Colon (tissue), 2 donors: ENCODE measurements at regions not wholly inside any gene's neighbourhood (a gene's known extent, or its start where the extent isn't known, plus 50 kb on each side); places are given as distances from the start of the nearest gene placed in this dataset.

Experiments
- FAIRE-seq: peaks from 2 replicates; lab custom pipeline; 2012; peaks lifted over from hg19 to GRCh38; lab: Jason Lieb, UNC
- donor health status: control.
- donor health status: control.

DNA sequence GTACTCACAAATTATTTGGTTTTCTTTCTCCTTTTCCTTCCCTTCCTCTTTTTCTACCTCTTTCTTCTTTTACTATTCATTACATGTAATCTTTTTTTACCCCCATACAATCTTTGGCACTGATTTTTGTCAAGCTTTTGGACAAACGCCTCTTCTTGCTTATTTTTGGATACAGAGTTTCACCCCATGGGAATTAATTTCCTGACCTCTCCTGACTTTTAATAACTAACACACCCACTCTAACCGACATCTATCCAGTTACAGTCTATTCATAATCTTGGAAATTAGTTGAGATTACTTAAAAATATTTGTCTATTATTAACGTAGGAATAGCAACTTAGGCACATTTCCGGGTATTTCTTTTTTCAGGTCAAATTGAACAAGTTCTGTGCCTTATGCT, 101.2 kb downstream of the HDGFL1 start:
- no peak for FAIRE-seq

DNA sequence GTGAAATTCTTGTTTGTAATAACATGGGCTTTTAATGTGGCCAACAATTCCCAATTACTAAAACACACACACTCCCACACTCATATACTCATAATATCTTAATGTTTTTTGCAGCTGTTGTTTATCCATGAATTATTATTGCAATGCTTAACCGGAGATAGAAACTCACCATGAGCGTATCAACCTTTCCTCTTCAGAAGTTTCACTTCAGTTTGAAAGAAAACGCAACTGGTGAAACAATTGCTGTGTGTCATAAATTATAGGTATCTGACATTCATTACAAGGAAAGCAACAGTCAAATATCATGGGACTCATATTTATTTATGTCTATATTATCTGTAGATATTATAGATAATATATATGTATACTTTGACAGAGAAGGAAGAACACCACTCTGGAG, 104.1 kb downstream of the HDGFL1 start:
- FAIRE-seq = no peak

DNA sequence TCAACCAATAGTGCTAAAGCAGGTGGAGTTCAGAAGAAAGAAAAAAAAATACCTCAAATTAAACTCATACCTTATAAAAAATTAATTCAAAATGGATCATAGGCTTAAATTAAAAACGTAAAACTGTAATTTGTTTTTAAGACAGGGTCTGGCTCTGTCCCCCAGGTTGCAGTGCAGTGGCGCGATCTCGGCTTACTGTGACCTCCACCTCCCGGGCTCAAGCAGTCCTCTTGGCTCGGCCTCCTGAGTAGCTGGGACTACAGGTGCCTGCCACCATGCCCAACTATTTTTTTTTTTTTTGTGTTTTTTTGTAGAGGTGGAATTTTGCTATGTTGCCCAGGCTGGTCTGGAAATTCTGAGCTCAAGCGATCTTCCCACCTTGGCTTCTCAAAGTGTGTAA, 111.6 kb downstream of the HDGFL1 start:
- FAIRE-seq = no peak

DNA sequence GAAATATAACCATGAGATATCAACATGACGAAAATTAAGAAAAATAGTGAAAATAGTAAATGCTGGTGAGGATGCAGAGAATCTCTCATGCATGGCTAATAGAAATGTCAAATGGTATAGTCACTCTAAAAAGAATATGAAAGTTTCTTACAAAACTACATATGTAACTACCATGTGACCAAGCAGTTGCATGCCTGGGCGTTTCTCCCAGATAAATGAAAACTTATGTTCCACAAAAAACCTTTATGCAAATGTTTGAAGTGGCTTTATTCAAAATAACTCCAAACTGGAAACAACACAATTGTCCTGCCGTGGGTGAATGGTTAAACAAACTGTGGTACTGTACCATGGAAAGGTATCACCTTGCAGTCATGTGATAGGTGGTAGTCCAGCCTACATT, 112.4 kb downstream of the HDGFL1 start:
- FAIRE-seq = no peak

DNA sequence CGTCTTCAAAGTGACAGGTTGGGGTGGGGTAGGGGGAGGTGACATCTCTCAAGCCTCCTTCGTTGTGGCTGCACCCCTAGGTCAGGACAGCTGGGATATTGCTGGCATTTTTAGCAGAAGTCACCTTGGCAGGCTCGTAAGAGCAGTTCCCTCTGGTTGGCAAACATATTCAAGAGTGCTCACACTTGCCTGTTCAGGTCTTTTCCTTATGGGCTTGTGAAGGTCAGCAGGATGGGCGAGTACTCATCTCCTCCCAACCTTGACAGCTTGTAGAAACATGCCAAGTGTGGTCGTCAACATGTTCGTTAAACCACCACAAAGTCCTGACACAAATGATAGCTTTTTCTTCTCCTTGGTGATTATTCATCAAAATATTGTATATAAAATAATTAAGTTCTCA, 113.6 kb downstream of the HDGFL1 start:
- no peak for FAIRE-seq

DNA sequence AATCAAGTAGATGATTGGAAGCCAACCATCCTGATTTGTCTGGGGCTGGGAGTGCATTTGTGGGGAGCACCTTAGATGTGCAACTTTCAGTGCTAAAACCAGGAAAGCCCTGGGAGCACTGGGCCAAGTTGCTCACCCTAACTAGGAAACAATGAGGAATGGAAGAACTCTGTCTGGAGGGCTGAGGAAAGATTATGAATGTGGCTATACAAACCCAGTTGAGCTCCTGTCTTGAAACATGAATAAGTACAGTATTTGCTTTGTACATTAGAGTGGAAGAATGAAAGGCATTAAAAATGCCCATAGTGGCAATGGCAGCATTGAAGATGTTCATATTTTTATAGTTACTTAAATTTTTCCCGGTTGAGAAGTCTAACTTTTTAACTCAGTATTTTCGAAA, 121.1 kb downstream of the HDGFL1 start:
- FAIRE-seq = no peak

DNA sequence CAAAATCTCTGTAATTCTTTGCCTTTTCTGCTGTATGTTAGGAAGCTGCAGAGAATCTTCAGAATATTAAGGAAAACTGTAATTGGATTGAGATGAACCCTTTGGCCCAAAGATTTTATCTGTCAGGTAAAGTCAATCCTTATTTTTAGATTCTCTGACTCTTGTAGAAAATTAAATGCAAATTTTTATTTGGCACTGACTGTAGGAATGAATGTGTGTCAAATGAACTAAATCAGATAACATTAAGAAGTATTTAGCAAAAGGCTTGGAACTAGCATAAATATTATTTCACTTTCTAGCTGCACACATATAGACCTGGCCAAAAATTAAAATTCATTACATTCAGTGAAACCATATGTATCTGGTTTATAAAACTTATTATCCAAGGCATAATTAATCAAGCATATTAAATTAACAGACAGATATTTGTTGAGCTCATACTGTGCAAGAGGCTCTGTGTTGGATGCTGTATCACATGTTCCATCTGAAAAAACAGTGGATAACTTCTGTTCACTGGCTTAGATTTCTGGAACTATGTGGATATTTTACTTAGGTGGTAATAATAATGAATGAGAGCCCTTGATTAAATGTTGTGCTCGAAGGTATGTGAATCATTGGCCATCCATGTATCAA, 124.8 kb downstream of the HDGFL1 start:
- FAIRE-seq = no peak

DNA sequence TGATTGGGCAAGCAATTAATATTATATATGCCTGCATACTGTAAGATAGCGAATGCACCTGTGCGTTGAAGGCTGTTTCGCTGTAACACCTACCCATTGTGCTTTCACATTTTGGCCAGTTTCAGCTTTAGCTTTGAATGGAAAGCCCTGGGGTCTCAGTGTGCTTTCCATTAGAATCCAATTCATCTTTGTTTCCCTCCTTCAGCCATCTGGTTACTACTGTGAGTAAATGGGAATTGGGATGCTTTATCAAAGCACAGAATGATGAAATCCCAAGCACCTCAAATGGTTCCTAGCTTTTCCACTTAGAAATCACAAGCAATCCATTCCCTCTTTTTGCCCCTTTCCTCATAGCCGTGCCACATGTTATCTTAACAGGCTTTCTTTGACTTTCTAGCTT, 127.1 kb downstream of the HDGFL1 start:
- no peak for FAIRE-seq

DNA sequence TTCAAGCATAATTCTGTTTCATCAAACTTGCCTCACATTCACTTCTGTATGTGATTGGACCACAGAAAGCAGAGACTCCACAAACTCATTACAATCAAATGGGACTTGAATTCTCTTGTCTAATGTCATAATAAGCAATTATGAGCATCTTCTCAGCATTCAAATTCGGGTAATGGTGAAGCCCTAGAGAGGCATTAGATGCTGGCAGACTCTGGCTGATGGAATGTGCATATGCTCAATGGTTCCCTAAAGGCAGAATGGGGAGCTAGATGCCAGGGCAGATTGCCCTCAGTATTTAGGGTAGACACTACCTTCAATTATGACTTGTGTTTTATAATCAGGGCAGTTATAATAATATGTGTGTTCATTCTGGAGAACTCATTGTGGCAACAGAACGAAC, 127.9 kb downstream of the HDGFL1 start:
- FAIRE-seq = no peak

DNA sequence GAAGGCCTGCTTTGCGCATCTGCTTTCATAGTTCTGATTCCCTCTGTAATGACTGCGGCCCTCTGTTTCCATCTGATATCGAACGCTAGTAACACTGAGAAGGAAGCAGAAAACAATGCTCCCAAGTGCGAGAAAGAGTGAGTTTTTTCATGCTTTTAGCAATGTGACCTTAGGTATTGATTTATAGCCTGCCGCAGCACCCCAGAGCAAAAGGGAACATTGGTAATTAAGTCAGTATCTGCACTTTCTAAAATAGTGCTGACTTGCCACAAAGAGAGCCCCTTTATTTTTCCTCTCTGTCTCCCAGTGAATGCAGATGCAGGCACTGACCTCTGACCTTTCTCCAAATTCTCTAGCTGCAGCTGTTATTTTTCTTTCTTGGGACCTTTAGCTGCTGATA, 129.8 kb downstream of the HDGFL1 start:
- no peak for FAIRE-seq

DNA sequence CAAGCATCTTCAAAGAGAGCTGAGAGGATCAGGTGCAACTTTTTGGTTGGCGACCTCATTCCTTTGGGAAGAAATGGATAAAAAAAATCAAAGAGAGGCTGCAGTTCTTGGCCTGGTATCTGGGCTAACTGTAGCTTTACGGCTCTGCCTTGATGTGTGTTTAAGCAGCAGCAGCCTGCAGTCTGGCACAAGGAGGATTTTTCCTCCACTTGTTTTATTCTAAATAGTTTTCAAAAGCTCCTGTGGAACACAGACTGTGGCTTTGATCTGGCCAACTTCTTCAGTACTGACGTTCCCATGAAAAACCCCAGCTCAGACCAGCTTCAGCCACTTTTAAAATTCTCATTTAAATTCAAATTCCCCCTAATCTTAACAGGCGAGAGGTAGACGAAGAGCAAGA, 137.3 kb downstream of the HDGFL1 start:
- no peak for FAIRE-seq

DNA sequence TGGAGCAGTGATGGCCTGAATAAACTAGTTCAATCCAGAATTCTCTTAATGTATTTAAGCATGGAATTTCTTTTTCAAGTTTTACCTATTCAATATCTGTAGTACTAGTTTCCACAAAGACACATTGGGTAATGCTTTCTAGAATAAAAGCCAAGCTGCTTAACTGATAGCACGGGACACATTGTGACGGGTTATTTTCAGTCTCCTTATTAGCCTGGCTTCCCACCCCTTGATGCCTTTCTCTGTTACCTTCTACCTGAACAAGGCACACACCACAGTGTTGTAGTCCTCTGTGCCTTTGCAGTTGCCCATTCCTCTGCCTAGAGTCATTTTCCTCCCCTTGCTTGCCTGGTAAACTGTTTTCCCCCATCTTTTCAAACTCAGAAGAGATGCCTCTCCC, 139.1 kb downstream of the HDGFL1 start:
- no peak for FAIRE-seq

DNA sequence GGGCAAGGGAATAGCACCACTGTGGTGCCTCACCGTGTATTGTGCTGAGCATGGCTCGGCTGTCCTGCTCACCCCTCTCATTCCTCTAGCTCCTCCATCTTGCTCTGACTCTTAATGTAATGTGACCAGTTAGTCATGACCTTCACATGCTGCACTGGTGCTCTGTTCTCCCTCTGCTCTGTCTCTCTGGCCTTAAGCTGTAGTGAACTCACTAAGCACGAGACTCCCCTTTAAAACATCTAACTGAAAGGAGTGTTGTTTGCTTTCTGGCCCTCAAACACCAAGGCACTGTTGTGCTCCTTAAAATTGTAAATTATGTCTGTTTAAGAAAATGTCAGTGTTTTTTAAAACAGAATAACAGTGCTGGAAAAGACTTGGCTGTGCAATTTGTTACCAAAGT, 140.4 kb downstream of the HDGFL1 start:
- no peak for FAIRE-seq

DNA sequence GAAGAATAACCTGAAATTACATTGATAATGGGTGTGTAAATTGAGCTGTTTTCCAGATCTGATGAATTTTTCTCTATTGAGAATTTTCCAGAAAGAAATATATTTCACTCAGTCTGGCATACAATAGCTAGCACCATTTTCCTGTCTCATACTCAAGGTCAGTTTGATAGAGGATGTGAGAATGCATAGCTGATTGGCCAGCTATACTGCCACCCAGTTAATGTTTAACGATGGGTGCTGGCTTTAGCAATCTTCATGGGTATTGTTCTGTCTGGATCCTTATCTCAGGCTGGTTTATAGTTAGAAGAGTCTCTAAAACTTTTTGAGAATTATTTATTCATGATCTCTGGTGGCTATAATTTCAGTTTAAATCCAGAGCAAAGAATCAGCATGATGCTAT, 147.4 kb downstream of the HDGFL1 start:
- FAIRE-seq = no peak

DNA sequence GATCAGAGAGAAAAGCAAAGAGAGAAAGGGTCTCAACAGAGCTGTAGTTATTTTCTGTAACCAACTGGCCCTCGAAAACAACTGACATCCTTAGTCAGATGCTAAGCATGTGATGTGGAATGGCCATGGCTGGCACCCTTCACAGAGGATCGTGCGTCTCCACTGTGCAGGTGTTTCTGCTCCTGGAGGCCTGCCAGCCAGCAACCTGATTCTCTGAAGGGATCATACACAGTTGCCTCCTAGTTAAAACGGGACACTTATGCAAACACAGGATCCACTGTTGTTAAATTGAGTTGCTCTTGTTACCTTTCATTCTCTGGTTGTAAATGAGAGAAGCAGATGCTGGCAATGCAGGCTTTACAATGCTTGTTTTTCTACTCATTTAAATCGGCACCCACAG, 148.5 kb downstream of the HDGFL1 start:
- no peak for FAIRE-seq

DNA sequence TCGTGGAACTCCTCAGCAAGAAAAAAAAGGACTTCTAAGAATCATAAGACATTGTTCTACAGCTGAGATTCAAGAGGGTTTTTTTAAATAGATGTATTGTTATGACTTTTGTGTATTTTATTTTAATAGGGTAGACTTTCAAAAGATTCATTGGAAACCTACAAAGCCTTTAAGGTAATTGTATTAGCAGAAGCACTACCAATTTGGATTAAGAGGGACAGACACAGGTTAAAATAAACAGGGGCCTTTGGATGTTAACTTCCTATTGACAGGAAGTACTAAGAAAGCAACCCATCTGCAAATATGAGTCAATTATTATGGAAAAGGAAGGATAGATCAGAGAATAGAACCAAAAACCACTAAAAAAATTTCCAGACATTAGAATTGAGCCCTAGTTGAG, 153.5 kb downstream of the HDGFL1 start:
- FAIRE-seq = no peak

DNA sequence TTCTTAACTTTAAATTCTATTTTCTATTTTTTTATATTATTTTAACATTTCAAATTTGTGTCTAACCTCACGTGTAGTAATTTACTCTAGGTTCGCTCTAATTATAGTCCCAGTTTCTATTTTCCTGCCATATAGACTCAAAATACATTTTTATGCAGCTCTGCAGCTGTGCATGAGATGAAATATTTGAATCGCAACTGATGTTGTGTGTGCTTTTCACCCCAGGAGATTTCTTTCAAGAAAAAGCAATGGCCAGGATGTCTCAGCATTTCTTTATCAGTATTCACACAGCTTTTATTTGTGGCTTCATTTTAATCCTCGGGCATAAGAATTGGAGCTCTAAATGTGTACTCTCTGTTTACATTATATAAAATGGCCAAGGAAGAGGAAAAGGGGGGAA, 157.6 kb downstream of the HDGFL1 start:
- no peak for FAIRE-seq

DNA sequence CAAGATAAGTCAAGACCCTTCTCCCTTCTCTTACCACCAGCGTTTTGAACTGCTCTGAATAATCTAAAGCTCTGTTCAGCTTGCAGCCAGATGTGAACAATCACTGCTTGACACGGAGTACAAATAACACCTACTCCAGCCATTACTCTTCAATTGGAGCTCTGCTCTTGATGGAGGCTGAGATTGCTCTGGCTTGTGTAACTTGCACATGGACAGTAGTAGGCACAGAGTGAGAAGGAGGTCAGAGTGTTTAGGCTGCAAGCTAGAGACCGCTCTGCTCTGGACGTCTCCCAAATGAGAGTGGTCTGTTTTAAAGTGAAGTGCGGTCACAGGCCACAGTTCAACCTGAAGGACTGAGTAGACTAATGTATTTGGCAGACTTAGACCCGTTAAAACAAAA, 158.3 kb downstream of the HDGFL1 start:
- FAIRE-seq = no peak

DNA sequence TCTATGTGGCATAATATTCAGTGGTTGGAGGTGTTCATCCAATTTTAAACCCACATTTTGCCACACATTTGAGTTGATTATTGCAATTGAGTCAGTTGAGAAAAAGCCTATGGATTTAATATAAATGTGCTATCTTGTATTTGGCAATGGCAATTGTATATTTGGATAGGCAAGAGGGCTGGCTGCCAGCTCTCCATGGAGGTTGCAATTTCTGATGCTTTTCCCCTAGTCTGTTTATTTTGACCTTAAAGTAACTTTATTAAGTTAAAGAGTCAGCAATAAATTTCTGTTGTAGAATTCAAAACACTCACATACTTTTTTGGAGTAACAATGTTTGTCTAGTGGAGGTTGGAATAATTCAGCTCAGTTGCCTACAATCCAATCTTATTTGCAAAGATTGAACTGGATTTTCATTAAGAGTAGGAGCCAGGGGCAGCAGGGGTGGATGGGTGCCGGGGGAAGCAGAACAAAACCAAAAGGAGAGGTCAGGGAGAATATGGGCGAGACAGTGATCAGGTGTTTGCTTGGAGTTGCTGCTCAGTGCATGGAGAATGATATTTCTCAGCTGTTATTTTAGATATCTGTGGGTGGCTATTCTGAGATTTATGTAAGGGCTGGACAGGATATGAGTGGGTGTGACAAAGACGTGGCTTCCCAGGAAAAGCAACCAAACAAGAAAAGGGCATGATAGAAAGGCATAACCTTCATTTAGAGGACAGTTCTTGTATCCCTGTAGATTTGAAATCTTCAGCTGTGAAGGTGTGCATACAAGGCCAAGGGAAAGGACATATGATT, 163.0 kb downstream of the HDGFL1 start:
- no peak for FAIRE-seq

DNA sequence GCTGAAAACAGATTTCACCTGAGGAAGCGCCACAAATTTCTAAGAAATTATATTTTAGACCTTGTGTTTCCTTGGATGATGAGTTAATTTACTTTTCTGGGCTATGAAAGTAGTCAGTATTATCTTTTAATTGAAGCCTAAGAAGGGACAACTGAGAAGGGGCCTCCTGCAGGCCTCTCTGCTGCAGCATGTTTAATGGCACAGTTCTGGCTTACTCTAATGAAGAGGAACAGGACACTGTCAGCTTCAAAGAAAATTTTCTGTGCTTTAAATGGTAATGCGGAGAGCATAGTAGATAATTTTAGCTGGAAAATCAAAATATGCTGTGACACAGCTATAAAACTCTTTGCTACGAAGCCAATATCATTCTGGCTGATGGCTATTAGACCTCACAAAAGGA, 167.4 kb downstream of the HDGFL1 start:
- FAIRE-seq = no peak

DNA sequence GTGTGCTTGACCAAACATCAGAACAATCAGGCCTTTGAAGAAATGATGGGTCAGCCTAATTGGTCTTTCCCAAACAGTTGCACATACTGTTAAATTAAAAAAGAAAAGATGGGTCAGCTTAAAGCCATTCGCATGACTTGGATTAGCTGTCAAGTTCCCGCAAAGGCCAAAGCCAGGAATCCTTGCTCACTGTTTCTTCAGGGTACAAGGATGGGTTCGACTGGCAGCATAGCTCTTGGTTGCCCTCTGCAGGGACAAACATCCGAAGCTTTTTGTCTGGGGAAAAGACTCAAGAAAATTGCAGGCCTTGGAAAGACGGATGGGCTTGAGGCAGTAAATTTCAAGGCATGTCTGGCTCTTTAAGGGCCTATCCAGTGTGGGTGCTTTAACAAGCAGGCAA, 168.0 kb downstream of the HDGFL1 start:
- FAIRE-seq = no peak

DNA sequence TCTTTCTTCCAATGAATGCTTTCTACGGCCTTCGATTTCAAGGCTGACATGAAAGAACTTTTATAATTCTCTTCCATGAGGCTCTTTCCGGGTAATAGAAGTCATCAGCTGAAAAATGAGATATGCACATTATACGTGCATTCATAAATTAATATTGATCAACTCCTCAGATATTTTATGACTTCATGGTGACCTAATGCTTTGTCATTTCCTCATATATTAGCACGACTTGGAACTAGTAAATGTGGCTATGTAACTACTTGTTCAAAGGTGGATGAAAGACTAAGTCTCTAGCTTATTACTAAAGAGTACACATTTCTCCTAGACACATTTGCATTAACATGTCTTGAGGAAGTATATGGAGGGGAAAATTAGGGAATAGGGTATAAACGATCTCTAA, 168.8 kb downstream of the HDGFL1 start:
- FAIRE-seq = no peak

DNA sequence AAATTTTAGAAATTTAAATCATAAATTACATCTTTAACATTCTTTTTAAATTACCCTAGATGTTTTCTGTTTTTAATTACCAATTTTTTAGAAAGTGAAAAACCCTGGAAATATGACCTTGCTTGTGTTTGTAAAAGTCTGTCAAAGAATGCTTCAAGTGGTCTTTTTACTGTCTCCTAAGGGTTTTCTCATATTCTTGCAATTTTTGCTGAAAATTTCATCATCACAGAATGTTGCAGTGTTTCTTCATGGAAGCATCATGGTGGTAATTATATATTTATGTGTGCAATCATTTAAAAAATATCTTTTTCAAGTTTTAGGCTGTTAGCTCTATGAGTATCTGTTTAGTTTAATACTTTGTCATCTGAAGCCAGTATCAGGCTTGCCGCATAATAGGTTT, 178.2 kb downstream of the HDGFL1 start:
- no peak for FAIRE-seq

DNA sequence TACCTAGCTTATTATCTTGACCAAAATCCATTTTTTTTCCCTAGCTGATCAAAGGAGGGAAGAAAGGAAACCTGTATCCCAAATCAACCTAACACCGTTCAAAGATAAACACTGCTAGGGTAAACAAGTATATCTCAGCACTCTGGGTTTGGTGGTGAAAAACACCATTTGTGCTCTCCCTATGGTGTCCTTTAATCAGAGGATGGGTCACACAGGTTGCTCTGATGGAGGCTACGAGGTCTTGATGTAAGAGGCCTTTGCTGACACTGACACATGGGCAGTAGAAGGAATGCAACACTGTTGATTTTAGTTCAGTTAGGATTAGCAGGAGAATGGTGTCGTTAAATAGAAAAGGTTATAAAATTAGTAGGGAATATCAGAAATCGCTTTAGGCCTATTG, 179.3 kb downstream of the HDGFL1 start:
- FAIRE-seq = no peak
